GM13976 (cell line): ENCODE measurements at regions not wholly inside any gene's neighbourhood (a gene's known extent, or its start where the extent isn't known, plus 50 kb on each side); places are given as distances from the start of the nearest gene placed in this dataset.

Source experiments
- DNase-seq: peaks from one replicate; pipeline ENCODE4 v3.0.0; 2012; ENCODE audit warnings: low spot score
- CTCF ChIP-seq: IDR thresholded peaks from 2 replicates; pipeline ENCODE4 v1.5.1; 2012; ENCODE audit warnings: borderline replicate concordance, mild to moderate bottlenecking; ENCODE audit not compliant: insufficient read depth; ENCODE audit errors: extremely low read depth, missing control alignments, control extremely low read depth
- in situ Hi-C: fragments of 300-500 bp; cut with MboI; formaldehyde crosslinking; loops from one replicate; pipeline ENCODE4 v1.12.0; 2022; ENCODE audit warnings: low sequenced_read_pairs, mixed read lengths, inconsistent platforms; ENCODE audit not compliant: unreplicated experiment

GRCh38 chr4:98193459-98194105, 50.3 kb upstream of the STPG2 start:
- no peak for TF ChIP-seq CTCF
- in situ Hi-C loops, result no loop called here
- no peak for DNase-seq
